IMR-90 (cell line): ENCODE measurements at regions not wholly inside any gene's neighbourhood (a gene's known extent, or its start where the extent isn't known, plus 50 kb on each side); places are given as distances from the start of the nearest gene placed in this dataset.

Experiments
- ATAC-seq: fragments of 200-7000 bp; cut with Tn5 transposase; 2 replicates; pipeline ENCODE4 v1.9.1; 2020; ENCODE audit warnings: low read depth, mild to moderate bottlenecking, moderate library complexity
- BruUV-seq: library from RNA; stranded (reverse); fragments of 400-500 nt; replicated peaks from 2 replicates; lab custom pipeline; 2021; lab: Mats Ljungman, UMichigan
- CTCF ChIA-PET: fragments of 300-600 bp; formaldehyde crosslinking; extraction: SDS; loops from one replicate; lab custom pipeline; 2021; ENCODE audit warnings: antibody characterized with exemption; lab: Yijun Ruan, JAX
- POLR2A ChIA-PET: fragments of 300-600 bp; sonication (Branson Sonifier 250); formaldehyde crosslinking; loops from one replicate; lab custom pipeline; 2022; ENCODE audit warnings: antibody characterized with exemption; ENCODE audit not compliant: unreplicated experiment; lab: Charles Lee
- DNase-seq: peaks from one replicate; pipeline ENCODE4 v3.0.0; 2013
- H2AFZ ChIP-seq: replicated peaks from 2 replicates; pipeline ENCODE3; 2013; ENCODE audit warnings: low read length, mild to moderate bottlenecking; ENCODE audit not compliant: poor library complexity
- H2AK5ac ChIP-seq: 2 replicates; pipeline ENCODE4 v1.6.1; 2013; ENCODE audit warnings: low read depth, low read length, inconsistent platforms
- H2AK9ac ChIP-seq: replicated peaks from 2 replicates; pipeline ENCODE3; 2013; ENCODE audit warnings: mild to moderate bottlenecking, low read depth, low read length, moderate library complexity; ENCODE audit not compliant: poor library complexity
- H2BK120ac ChIP-seq: 2 replicates; pipeline ENCODE4 v1.6.1; 2013; ENCODE audit warnings: low read depth, low read length, inconsistent platforms
- H2BK15ac ChIP-seq: 3 replicates; pipeline ENCODE4 v1.6.1; 2013; ENCODE audit warnings: low read depth, low read length, inconsistent platforms
- H2BK20ac ChIP-seq: 2 replicates; pipeline ENCODE4 v1.6.1; 2013; ENCODE audit warnings: low read depth, mild to moderate bottlenecking, inconsistent platforms, low read length, moderate library complexity
- H2BK5ac ChIP-seq: 2 replicates; pipeline ENCODE4 v1.6.1; 2013; ENCODE audit warnings: mild to moderate bottlenecking, low read depth, low read length, inconsistent platforms; ENCODE audit not compliant: poor library complexity, severe bottlenecking
- H3K14ac ChIP-seq: replicated peaks from 2 replicates; pipeline ENCODE4 v1.6.1; 2013; ENCODE audit warnings: low read depth, low read length, inconsistent platforms
- H3K18ac ChIP-seq: 2 replicates; pipeline ENCODE4 v1.6.1; 2013; ENCODE audit warnings: low read depth, low read length, control low read depth
- H3K23ac ChIP-seq: 2 replicates; pipeline ENCODE4 v1.6.1; 2013; ENCODE audit warnings: low read depth, low read length, inconsistent platforms
- H3K27ac ChIP-seq: 2 replicates; pipeline ENCODE4 v1.5.1; 2013; ENCODE audit warnings: mild to moderate bottlenecking, control low read depth, low read length; ENCODE audit not compliant: insufficient read depth
- H3K27me3 ChIP-seq: 2 replicates; pipeline ENCODE4 v1.6.1; 2013; ENCODE audit warnings: low read length; ENCODE audit not compliant: control insufficient read depth, insufficient read depth
- H3K36me3 ChIP-seq: 2 replicates; pipeline ENCODE4 v1.6.1; 2013; ENCODE audit warnings: low read length, mixed read lengths; ENCODE audit not compliant: control insufficient read depth, insufficient read depth
- H3K4ac ChIP-seq: 2 replicates; pipeline ENCODE4 v1.6.1; 2013; ENCODE audit warnings: low read depth, low read length, inconsistent platforms
- H3K4me1 ChIP-seq: 2 replicates; pipeline ENCODE4 v1.6.1; 2013; ENCODE audit warnings: low read length, mixed read lengths; ENCODE audit not compliant: control insufficient read depth, insufficient read depth
- H3K4me2 ChIP-seq: 2 replicates; pipeline ENCODE4 v1.6.1; 2013; ENCODE audit warnings: low read depth, mild to moderate bottlenecking, control low read depth, low read length, moderate library complexity
- H3K4me3 ChIP-seq: 2 replicates; pipeline ENCODE4 v1.5.1; 2013; ENCODE audit warnings: low read depth, mild to moderate bottlenecking, control low read depth, low read length, moderate library complexity; ENCODE audit not compliant: insufficient read depth
- H3K56ac ChIP-seq: 2 replicates; pipeline ENCODE4 v1.6.1; 2013; ENCODE audit warnings: low read length, inconsistent platforms; ENCODE audit not compliant: insufficient read depth; ENCODE audit errors: extremely low read depth
- H3K79me1 ChIP-seq, 2 experiments: 2 replicates each; pipeline ENCODE4 v1.6.1; 2013; ENCODE audit warnings: low read length in 2 of 2, inconsistent platforms in 1 of 2, low read depth in 1 of 2
- H3K9ac ChIP-seq: 2 replicates; pipeline ENCODE4 v1.6.1; 2013; ENCODE audit warnings: low read depth, low read length, control low read depth
- H3K9me1 ChIP-seq: 2 replicates; pipeline ENCODE4 v1.6.1; 2013; ENCODE audit warnings: low read length, inconsistent platforms; ENCODE audit not compliant: insufficient read depth
- H3K9me3 ChIP-seq: 2 replicates; pipeline ENCODE4 v1.6.1; 2013; ENCODE audit warnings: low read length; ENCODE audit not compliant: control insufficient read depth, insufficient read depth
- H4K20me1 ChIP-seq: 2 replicates; pipeline ENCODE4 v1.6.1; 2013; ENCODE audit warnings: low read length, inconsistent platforms; ENCODE audit not compliant: insufficient read depth
- H4K5ac ChIP-seq: 2 replicates; pipeline ENCODE4 v1.6.1; 2013; ENCODE audit warnings: mild to moderate bottlenecking, low read depth, low read length, control low read depth
- H4K8ac ChIP-seq, 2 experiments: 2 replicates each; pipeline ENCODE4 v1.6.1; 2013; ENCODE audit warnings: low read depth in 2 of 2, low read length in 2 of 2, control low read depth in 1 of 2, inconsistent platforms in 1 of 2
- H4K91ac ChIP-seq: 2 replicates; pipeline ENCODE4 v1.6.1; 2013; ENCODE audit warnings: low read depth, low read length, inconsistent platforms; ENCODE audit not compliant: insufficient read depth
- RAD21 ChIP-seq: IDR thresholded peaks from 2 replicates; pipeline ENCODE4 v1.6.1; 2012; ENCODE audit warnings: low read length, improper control_type of control experiment
- RCOR1 ChIP-seq: IDR thresholded peaks from 2 replicates; pipeline ENCODE4 v1.6.1; 2012; ENCODE audit warnings: mild to moderate bottlenecking, low read length, improper control_type of control experiment; ENCODE audit not compliant: insufficient replicate concordance
- WGBS, 2 experiments: methylation state at CpG; one replicate each; pipeline versions ENCODE4 v1.1.5 to v1.1.7; 2013; ENCODE audit warnings: missing lambda C conversion rate in 2 of 2; ENCODE audit not compliant: insufficient read length in 1 of 2; ENCODE audit errors: extremely low coverage in 2 of 2; 5-methylcytosine and 5-hydroxymethylcytosine counted together
- dilution Hi-C: fragments of 300-500 bp; cut with HindIII; formaldehyde crosslinking; loops from one replicate; pipeline ENCODE4 v1.14.3; 2018; ENCODE audit warnings: low sequenced_read_pairs; ENCODE audit not compliant: unreplicated experiment
- in situ Hi-C: fragments of 300-500 bp; cut with MboI; formaldehyde crosslinking; loops from 3 replicates; pipeline ENCODE4 v1.14.3; 2019; ENCODE audit warnings: low sequenced_read_pairs, inconsistent platforms, mixed read lengths
- intact Hi-C: fragments of 100-400 bp; cut with micrococcal nuclease; formaldehyde crosslinking; loops from 2 replicates; pipeline ENCODE4 v1.10.0; 2022

GRCh38 chr16:59993101-59993500 is 1259.0 kb upstream of the GOT2 start:
- no peak overlapping the region for H2BK120ac ChIP-seq
- no peak overlapping the region for H4K91ac ChIP-seq
- no CpG with 5 or more reads among the region's 10 CpGs for WGBS, 2 experiments
- H3K9me3 ChIP-seq, result peaks cover 9% of the 10 kb centered on the region
- no peak for DNase-seq
- no peak overlapping the region for H3K4ac ChIP-seq
- H4K5ac ChIP-seq, result no peak overlapping the region
- in situ Hi-C loops, result no loop called here
- no peak overlapping the region for H2AFZ ChIP-seq
- no peak overlapping the region for H2AK9ac ChIP-seq
- no peak overlapping the region for H3K56ac ChIP-seq
- no peaks in the 10 kb centered on the region for H3K4me1 ChIP-seq
- no peak overlapping the region for H3K23ac ChIP-seq
- H3K4me3 ChIP-seq, result no peak overlapping the region
- H3K79me1 ChIP-seq, result no peaks in the 10 kb centered on the region
- H2BK15ac ChIP-seq, result no peak overlapping the region
- no peaks in the 10 kb centered on the region for H4K20me1 ChIP-seq
- H3K9ac ChIP-seq, result no peak overlapping the region
- CTCF ChIA-PET, result no interaction called here
- no peaks in the 10 kb centered on the region for H3K36me3 ChIP-seq
- H2BK20ac ChIP-seq, result no peak overlapping the region
- TF ChIP-seq RAD21, result no peak
- TF ChIP-seq RCOR1, result no peak
- no peak overlapping the region for H2AK5ac ChIP-seq
- H3K14ac ChIP-seq, result no peak overlapping the region
- no peak overlapping the region for H3K27ac ChIP-seq
- dilution Hi-C loops, result no loop called here
- BruUV-seq, result no TSS peak
- ATAC-seq, result no peak
- POLR2A ChIA-PET, result no interaction called here
- no peak overlapping the region for H4K8ac ChIP-seq
- no peak overlapping the region for H2BK5ac ChIP-seq
- H3K27me3 ChIP-seq, result no peaks in the 10 kb centered on the region
- H3K9me1 ChIP-seq, result no peaks in the 10 kb centered on the region
- intact Hi-C loops, result no loop called here
- no peak overlapping the region for H3K4me2 ChIP-seq
- H3K18ac ChIP-seq, result no peak overlapping the region
